ENCODE measurements at regions not wholly inside any gene's neighbourhood (a gene's known extent, or its start where the extent isn't known, plus 50 kb on each side); places are given as distances from the start of the nearest gene placed in this dataset.

DNA sequence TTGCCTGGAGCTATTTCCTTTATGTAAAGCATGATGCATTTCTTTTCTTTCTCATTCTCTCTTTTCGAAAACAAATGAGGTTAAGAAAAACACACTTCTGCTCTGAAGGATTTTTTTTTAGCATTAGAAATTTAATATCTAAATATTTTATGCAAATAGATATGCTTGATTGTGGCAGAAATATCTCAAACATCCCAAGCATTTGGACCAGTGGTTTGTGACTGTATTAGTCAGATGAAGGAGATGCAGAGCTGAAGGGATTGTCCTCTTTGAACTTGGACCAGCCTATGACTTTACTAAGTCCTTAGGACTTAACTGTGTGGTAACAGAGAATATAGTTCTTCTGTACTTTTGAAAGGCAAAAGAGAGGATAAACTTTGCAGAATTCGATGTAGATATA is 335.9 kb upstream of the NT5C1B start:
- no peak for TF ChIP-seq CTCF (IDR thresholded peaks at IDR 0.05)
- Histone ChIP-seq H3K27ac (no peak overlapping the region), H3K36me3 (no peaks in the 10 kb centered on the region), H3K4me3 (no peak overlapping the region), H3K4me1 (peaks cover 0 to 7% of the 10 kb centered on the region in 2 donors), H3K27me3 (no peaks in the 10 kb centered on the region), H3K9me3 (no peaks in the 10 kb centered on the region)
- intact Hi-C loops (cut with DNase I), result no loop called here
- no peak for DNase-seq (ENCODE audit: low spot score in 2 of 2)

- Histone ChIP-seq H3K27ac (no peak overlapping the region), H3K36me3 (no peaks in the 10 kb centered on the region), H3K4me3 (no peak overlapping the region), H3K4me1 (peaks cover 0 to 7% of the 10 kb centered on the region in 2 donors), H3K9me3 (no peaks in the 10 kb centered on the region), H3K27me3 (no peaks in the 10 kb centered on the region)
- intact Hi-C loops (cut with DNase I), result no loop called here
- DNase-seq (ENCODE audit: low spot score in 2 of 2), result no peak
- TF ChIP-seq CTCF (IDR thresholded peaks at IDR 0.05), result no peak
Measured at GRCh38 chr2:18924886-18925285, 335.5 kb upstream of the NT5C1B start.

- intact Hi-C loops (cut with DNase I), result no loop called here
- H3K4me3 ChIP-seq, result no peak overlapping the region
- no peaks in the 10 kb centered on the region for H3K36me3 ChIP-seq
- no peak for TF ChIP-seq CTCF (IDR thresholded peaks at IDR 0.05)
- no peaks in the 10 kb centered on the region for H3K9me3 ChIP-seq
- H3K27me3 ChIP-seq, result no peaks in the 10 kb centered on the region
- H3K27ac ChIP-seq, result no peak overlapping the region
- peaks cover 0 to 7% of the 10 kb centered on the region in 2 donors for H3K4me1 ChIP-seq
- no peak for DNase-seq (ENCODE audit: low spot score in 2 of 2)
Measured at GRCh38 chr2:18924386-18924785, 335.0 kb upstream of the NT5C1B start.

DNA sequence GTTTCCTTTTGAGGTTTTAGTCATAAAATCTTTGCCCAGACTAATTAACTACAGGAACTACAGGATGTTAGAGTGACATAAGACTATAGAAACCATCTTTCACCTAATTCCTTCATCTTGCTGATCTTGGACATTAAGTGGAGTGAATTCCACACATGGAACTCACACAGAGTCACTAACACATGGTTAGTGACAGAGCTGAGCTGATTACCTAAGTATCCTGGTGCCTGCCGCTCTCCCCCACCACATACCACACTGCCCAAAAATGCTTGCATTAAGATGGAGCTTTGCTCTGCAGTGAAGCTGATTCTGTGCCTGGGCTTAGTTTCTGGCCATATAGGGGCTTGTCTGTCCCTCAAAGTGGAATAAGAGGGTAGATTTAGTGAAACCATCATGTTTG is 332.9 kb upstream of the NT5C1B start:
- Histone ChIP-seq H3K27ac (no peak overlapping the region), H3K4me1 (no peaks in the 10 kb centered on the region), H3K36me3 (no peaks in the 10 kb centered on the region), H3K27me3 (no peaks in the 10 kb centered on the region), H3K9me3 (no peaks in the 10 kb centered on the region), H3K4me3 (no peak overlapping the region)
- no peak for DNase-seq (ENCODE audit: low spot score in 2 of 2)
- no peak for TF ChIP-seq CTCF (IDR thresholded peaks at IDR 0.05)
- intact Hi-C loops (cut with DNase I), result no loop called here

- intact Hi-C loops (cut with DNase I), result no loop called here
- DNase-seq (ENCODE audit: low spot score in 2 of 2), result no peak
- H3K27me3 ChIP-seq, result no peaks in the 10 kb centered on the region
- no peaks in the 10 kb centered on the region for H3K36me3 ChIP-seq
- TF ChIP-seq CTCF (IDR thresholded peaks at IDR 0.05), result no peak
- H3K4me3 ChIP-seq, result no peak overlapping the region
- no peaks in the 10 kb centered on the region for H3K4me1 ChIP-seq
- no peaks in the 10 kb centered on the region for H3K9me3 ChIP-seq
- no peak overlapping the region for H3K27ac ChIP-seq
Measured at GRCh38 chr2:18918280-18918679, 328.9 kb upstream of the NT5C1B start.

DNA sequence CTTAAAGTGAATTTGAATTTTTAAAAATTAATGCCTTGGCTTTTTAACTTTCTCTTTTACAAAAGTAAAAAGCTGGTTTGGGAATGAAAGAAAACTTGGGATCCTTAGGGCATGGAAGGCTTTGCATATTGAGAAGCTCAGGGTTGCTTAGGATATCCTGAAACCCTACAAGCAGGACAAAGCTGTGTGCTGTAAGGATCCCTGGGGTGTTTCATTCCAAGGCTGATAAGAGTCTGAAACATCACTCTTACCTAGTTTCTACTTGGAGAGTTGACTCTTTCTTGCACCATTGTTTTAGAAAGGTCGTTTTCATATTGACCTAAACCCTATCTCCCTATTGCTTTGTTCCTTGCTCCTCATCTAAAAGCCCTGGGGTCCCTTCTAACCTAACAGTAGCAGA is 325.9 kb upstream of the NT5C1B start:
- no peaks in the 10 kb centered on the region for H3K9me3 ChIP-seq
- no peaks in the 10 kb centered on the region for H3K36me3 ChIP-seq
- no peaks in the 10 kb centered on the region for H3K4me1 ChIP-seq
- DNase-seq (ENCODE audit: low spot score in 2 of 2), result no peak
- H3K27ac ChIP-seq, result no peak overlapping the region
- H3K27me3 ChIP-seq, result no peaks in the 10 kb centered on the region
- TF ChIP-seq CTCF (IDR thresholded peaks at IDR 0.05), result no peak
- no peak overlapping the region for H3K4me3 ChIP-seq
- intact Hi-C loops (cut with DNase I), result no loop called here
